Right lobe of liver (tissue), 6 donors: ENCODE measurements at regions not wholly inside any gene's neighbourhood (a gene's known extent, or its start where the extent isn't known, plus 50 kb on each side); places are given as distances from the start of the nearest gene placed in this dataset.
"Not testable (repeated sequence)": the region's sequence is repeated elsewhere in the genome, so short reads cannot be mapped to it uniquely, and the experiment has no call there.

ENCODE experiments used
- ATAC-seq, 4 donors: fragments of 200-7000 bp; cut with Tn5 transposase; one replicate each; pipeline ENCODE4 v1.9.1; 2020; ENCODE audit warnings: mild to moderate bottlenecking in 4 of 4, moderate library complexity in 4 of 4
- DNase-seq, 3 donors: peaks; one replicate each; pipeline ENCODE4 v3.0.0-alpha.2; 2020
- H3K27ac ChIP-seq, 3 donors: fragments of 200-600 bp; one replicate each; pipeline ENCODE4 v1.8.0; 2022
- H3K27me3 ChIP-seq, 2 donors: fragments of 200-600 bp; one replicate each; pipeline ENCODE4 v1.8.0; 2022
- H3K36me3 ChIP-seq, 4 donors: fragments of 200-600 bp; sonication (generic) in 1 of 4; one replicate each; pipeline versions ENCODE4 v1.5.1 to v1.8.0; 2017 to 2022; ENCODE audit warnings: control low read depth in 1 of 4
- H3K4me1 ChIP-seq, 4 donors: fragments of 200-600 bp; sonication (generic) in 1 of 4; one replicate each; pipeline versions ENCODE4 v1.5.1 to v1.8.0; 2017 to 2022; ENCODE audit warnings: control low read depth in 1 of 4
- H3K4me3 ChIP-seq, 3 donors: fragments of 200-600 bp; one replicate each; pipeline ENCODE4 v1.8.0; 2022
- H3K9me3 ChIP-seq, 4 donors: fragments of 200-600 bp; sonication (generic) in 1 of 4; one replicate each; pipeline versions ENCODE4 v1.5.1 to v1.8.0; 2017 to 2022; ENCODE audit warnings: control low read depth in 1 of 4
- CTCF ChIP-seq, 4 donors: fragments of 200-600 bp in 3 of 4; fragments of 450-650 bp in 1 of 4; IDR thresholded peaks; one replicate each; pipeline versions ENCODE4 v1.5.1 to v1.8.0; 2016 to 2022; ENCODE audit warnings: antibody characterized with exemption in 4 of 4, mild to moderate bottlenecking in 2 of 4
- POLR2A ChIP-seq: fragments of 450-650 bp; IDR thresholded peaks from one replicate; pipeline ENCODE4 v1.6.1; 2017; ENCODE audit warnings: antibody characterized with exemption, mild to moderate bottlenecking
- WGBS: methylation state at CpG from one replicate; pipeline ENCODE4 v1.1.6; 2018; ENCODE audit warnings: low coverage, low lambda C conversion rate; ENCODE audit not compliant: insufficient coverage; ENCODE audit errors: missing lambda C conversion rate; 5-methylcytosine and 5-hydroxymethylcytosine counted together
- intact Hi-C, 2 donors: fragments of 100-400 bp; cut with DNase I; formaldehyde crosslinking; loops; one replicate each; pipeline versions ENCODE4 v1.11.2 to v1.14.1; 2022
- donor health status: DM: no; HTN: yes; CAD: no.
- donor health status: DM: no; HTN: no; CAD: no.
- donor health status: DM: no; HTN: no; CAD: no.
- donor health status: DM: no; HTN: yes; CAD: no.
- donor health status: DM: no; HTN: yes; CAD: no.

- DNase-seq (no peak), ATAC-seq (peak in 1 of 4 donors; percentile 58)
- WGBS = 19% methylated on average over 1 of the region's 1 CpG
- Histone ChIP-seq H3K4me1 (no peaks in the 10 kb centered on the region), H3K9me3 (no peaks in the 10 kb centered on the region), H3K27me3 (no peaks in the 10 kb centered on the region), H3K36me3 (no peaks in the 10 kb centered on the region), H3K4me3 (no peak overlapping the region), H3K27ac (no peak overlapping the region)
- no peak for TF ChIP-seq CTCF (IDR thresholded peaks at IDR 0.05)
- no peak for TF ChIP-seq POLR2A
- intact Hi-C loops = no loop called here
Observed at GRCh38 chr2:18045230-18045629, 166.8 kb downstream of the KCNS3 start.

GRCh38 chr2:18017381-18017780 is 138.9 kb downstream of the KCNS3 start:
- 83% methylated on average over 11 of the region's 16 CpGs for WGBS
- DNase-seq, H3K9me3 ChIP-seq, intact Hi-C loops, H3K4me1 ChIP-seq, H3K36me3 ChIP-seq, H3K4me3 ChIP-seq, ATAC-seq, H3K27me3 ChIP-seq, H3K27ac ChIP-seq: not testable (repeated sequence)

- intact Hi-C loops = no loop called here
- ATAC-seq = no peak
- no peaks in the 10 kb centered on the region for H3K36me3 ChIP-seq
- no peaks in the 10 kb centered on the region for H3K27me3 ChIP-seq
- H3K4me1 ChIP-seq = no peaks in the 10 kb centered on the region
- no peak overlapping the region for H3K4me3 ChIP-seq
- no peak for TF ChIP-seq CTCF (IDR thresholded peaks at IDR 0.05)
- TF ChIP-seq POLR2A = no peak
- no peak for DNase-seq
- 57% methylated on average over 1 of the region's 3 CpGs for WGBS
- H3K9me3 ChIP-seq = no peaks in the 10 kb centered on the region
- no peak overlapping the region for H3K27ac ChIP-seq
Observed at GRCh38 chr2:18009891-18010290, 131.4 kb downstream of the KCNS3 start.

GRCh38 chr2:18005411-18005810 is 126.9 kb downstream of the KCNS3 start:
- intact Hi-C loops = no loop called here
- TF ChIP-seq CTCF (IDR thresholded peaks at IDR 0.05) = no peak
- no peak for TF ChIP-seq POLR2A
- DNase-seq (no peak), ATAC-seq (no peak)
- no peaks in the 10 kb centered on the region for H3K9me3 ChIP-seq
- H3K4me3 ChIP-seq = no peak overlapping the region
- no peaks in the 10 kb centered on the region for H3K36me3 ChIP-seq
- WGBS = 13% methylated on average over 1 of the region's 1 CpG
- no peaks in the 10 kb centered on the region for H3K4me1 ChIP-seq
- no peak overlapping the region for H3K27ac ChIP-seq
- H3K27me3 ChIP-seq = no peaks in the 10 kb centered on the region

GRCh38 chr2:18001671-18002070 is 123.2 kb downstream of the KCNS3 start:
- H3K4me3 ChIP-seq = no peak overlapping the region
- TF ChIP-seq POLR2A (no peak), CTCF (IDR thresholded peaks at IDR 0.05) (no peak)
- H3K9me3 ChIP-seq = peaks cover 0 to 6% (median 0%) of the 10 kb centered on the region in 4 donors
- no peaks in the 10 kb centered on the region for H3K36me3 ChIP-seq
- intact Hi-C loops = no loop called here
- 24% methylated on average over 3 of the region's 4 CpGs for WGBS
- no peak overlapping the region for H3K27ac ChIP-seq
- no peak for DNase-seq
- ATAC-seq = no peak
- no peaks in the 10 kb centered on the region for H3K27me3 ChIP-seq
- no peaks in the 10 kb centered on the region for H3K4me1 ChIP-seq
